Gastroesophageal sphincter (tissue), 4 donors: ENCODE measurements at regions not wholly inside any gene's neighbourhood (a gene's known extent, or its start where the extent isn't known, plus 50 kb on each side); places are given as distances from the start of the nearest gene placed in this dataset.

Source experiments
- ATAC-seq: fragments of 150-250 bp; one replicate; pipeline ENCODE4 v1.9.1; 2016; ENCODE audit warnings: mild to moderate bottlenecking, moderate library complexity
- H3K27ac ChIP-seq, 4 donors: fragments of 200-600 bp; sonication (generic) in 3 of 4; 1 replicate in 3 of 4; 2 replicates in 1 of 4; pipeline ENCODE4 v1.5.1; 2016 to 2019
- H3K27me3 ChIP-seq: fragments of 200-600 bp; sonication (generic); one replicate; pipeline ENCODE4 v1.5.1; 2019
- H3K36me3 ChIP-seq, 2 donors: fragments of 200-600 bp; sonication (generic); one replicate each; pipeline ENCODE4 v1.5.1; 2019; ENCODE audit warnings: control low read depth in 1 of 2
- H3K4me1 ChIP-seq, 3 donors: fragments of 200-600 bp; sonication (generic); 1 replicate in 2 of 3; 2 replicates in 1 of 3; pipeline ENCODE4 v1.5.1; 2016 to 2019; ENCODE audit warnings: control low read depth in 2 of 3
- H3K4me3 ChIP-seq, 2 donors: fragments of 200-600 bp; sonication (generic); one replicate each; pipeline ENCODE4 v1.5.1; 2019; ENCODE audit warnings: mild to moderate bottlenecking in 1 of 2, moderate library complexity in 1 of 2
- H3K9me3 ChIP-seq, 3 donors: fragments of 200-600 bp; sonication (generic); one replicate each; pipeline ENCODE4 v1.5.1; 2017 to 2019; ENCODE audit warnings: control low read depth in 2 of 3
- EP300 ChIP-seq: sonication (generic); formaldehyde crosslinking; IDR thresholded peaks from one replicate; pipeline ENCODE4 v1.6.1; 2017; ENCODE audit warnings: antibody characterized with exemption, mild to moderate bottlenecking
- POLR2A ChIP-seq, 2 donors: fragments of 450-650 bp; IDR thresholded peaks; one replicate each; pipeline ENCODE4 v1.6.1; 2017; ENCODE audit warnings: antibody characterized with exemption in 2 of 2, mild to moderate bottlenecking in 2 of 2, moderate library complexity in 1 of 2
- POLR2AphosphoS5 ChIP-seq: sonication (generic); formaldehyde crosslinking; IDR thresholded peaks from one replicate; pipeline ENCODE4 v1.6.1; 2017; ENCODE audit warnings: antibody characterized with exemption
- WGBS, 2 donors: methylation state at CpG; one replicate each; pipeline ENCODE4 v1.1.5; 2018; ENCODE audit warnings: low coverage in 1 of 2; 5-methylcytosine and 5-hydroxymethylcytosine counted together
- TF ChIP-seq, protein P1 (sequence below), 4 experiments: fragments of 200-600 bp in 2 of 4; fragments of 450-650 bp in 2 of 4; sonication (generic) in 1 of 4; IDR thresholded peaks; one replicate each; pipeline ENCODE4 v1.5.1; 2017 to 2019; ENCODE audit warnings: antibody characterized with exemption in 4 of 4, mild to moderate bottlenecking in 2 of 4, moderate library complexity in 2 of 4

DNA sequence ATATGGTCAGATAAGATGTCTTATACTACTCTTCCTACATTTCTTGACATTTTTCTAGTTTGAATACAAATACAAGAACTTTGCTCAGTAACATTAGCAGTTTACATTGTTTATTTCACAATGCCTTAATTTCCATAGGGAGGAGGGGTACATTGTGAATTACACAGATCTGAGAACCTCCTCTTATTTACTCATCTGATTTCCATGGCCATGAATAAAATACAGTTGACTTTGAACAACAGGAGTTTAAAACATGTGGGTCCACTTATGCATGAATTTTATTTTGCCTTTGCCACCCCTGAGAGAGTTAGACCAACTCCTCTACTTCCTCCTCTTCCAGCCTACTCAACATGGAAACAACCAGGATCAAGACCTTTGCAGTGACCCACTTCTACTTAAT lies 67.7 kb downstream of the MGST1 start:
- H3K36me3 ChIP-seq: no peaks in the 10 kb centered on the region
- H3K27me3 ChIP-seq: no peaks in the 10 kb centered on the region
- H3K4me1 ChIP-seq: no peaks in the 10 kb centered on the region
- no peak overlapping the region for H3K4me3 ChIP-seq
- no peaks in the 10 kb centered on the region for H3K9me3 ChIP-seq
- no peak overlapping the region for H3K27ac ChIP-seq
- no peak for TF ChIP-seq POLR2AphosphoS5
- no peak for TF ChIP-seq POLR2A (IDR thresholded peaks at IDR 0.05)
- TF ChIP-seq, protein P1, sequence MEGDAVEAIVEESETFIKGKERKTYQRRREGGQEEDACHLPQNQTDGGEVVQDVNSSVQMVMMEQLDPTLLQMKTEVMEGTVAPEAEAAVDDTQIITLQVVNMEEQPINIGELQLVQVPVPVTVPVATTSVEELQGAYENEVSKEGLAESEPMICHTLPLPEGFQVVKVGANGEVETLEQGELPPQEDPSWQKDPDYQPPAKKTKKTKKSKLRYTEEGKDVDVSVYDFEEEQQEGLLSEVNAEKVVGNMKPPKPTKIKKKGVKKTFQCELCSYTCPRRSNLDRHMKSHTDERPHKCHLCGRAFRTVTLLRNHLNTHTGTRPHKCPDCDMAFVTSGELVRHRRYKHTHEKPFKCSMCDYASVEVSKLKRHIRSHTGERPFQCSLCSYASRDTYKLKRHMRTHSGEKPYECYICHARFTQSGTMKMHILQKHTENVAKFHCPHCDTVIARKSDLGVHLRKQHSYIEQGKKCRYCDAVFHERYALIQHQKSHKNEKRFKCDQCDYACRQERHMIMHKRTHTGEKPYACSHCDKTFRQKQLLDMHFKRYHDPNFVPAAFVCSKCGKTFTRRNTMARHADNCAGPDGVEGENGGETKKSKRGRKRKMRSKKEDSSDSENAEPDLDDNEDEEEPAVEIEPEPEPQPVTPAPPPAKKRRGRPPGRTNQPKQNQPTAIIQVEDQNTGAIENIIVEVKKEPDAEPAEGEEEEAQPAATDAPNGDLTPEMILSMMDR (IDR thresholded peaks at IDR 0.05): no peak
- TF ChIP-seq EP300: no peak
- no peak for ATAC-seq

DNA sequence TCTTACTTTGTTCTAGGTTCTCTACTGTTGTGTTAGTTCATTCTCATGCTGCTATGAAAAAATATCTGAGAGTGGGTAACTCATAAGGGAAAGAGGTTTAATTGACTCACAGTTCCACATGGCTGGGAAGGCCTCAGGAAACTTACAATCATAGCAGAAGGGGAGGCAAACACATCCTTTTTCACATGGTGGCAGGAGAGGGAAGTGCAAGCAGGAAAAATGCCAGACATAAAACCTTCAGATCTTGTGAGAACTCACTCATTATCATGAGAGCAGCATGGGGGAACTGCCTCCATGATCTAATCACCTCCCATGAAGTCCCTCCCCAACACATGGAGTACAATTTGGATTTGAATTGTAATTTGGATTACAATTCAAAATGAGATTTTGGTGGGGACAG lies 69.6 kb downstream of the MGST1 start:
- Histone ChIP-seq H3K27ac (no peak overlapping the region), H3K36me3 (no peaks in the 10 kb centered on the region), H3K9me3 (no peaks in the 10 kb centered on the region), H3K4me1 (no peaks in the 10 kb centered on the region), H3K27me3 (no peaks in the 10 kb centered on the region), H3K4me3 (no peak overlapping the region)
- no peak for ATAC-seq
- no peak for TF ChIP-seq POLR2A (IDR thresholded peaks at IDR 0.05)
- no peak for TF ChIP-seq POLR2AphosphoS5
- TF ChIP-seq, protein P1 (IDR thresholded peaks at IDR 0.05): no peak

DNA sequence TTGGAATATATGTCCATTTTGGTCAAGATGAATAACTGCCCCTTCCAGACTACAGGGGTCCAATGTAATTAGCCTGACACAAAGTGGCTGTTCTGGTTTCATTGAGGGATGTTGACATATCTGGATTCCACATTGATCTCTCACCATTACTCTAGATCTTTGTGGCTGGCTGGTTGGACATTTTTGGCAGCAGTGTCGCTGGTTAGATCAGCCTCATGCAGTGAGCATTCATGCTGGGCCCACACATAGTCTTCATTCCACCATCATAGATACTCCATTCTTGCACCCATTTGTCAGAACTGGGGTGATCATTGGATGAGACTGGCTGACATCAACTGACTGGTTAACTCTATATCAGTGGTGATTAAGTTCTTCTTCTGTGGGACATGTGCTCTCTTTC lies 74.4 kb downstream of the MGST1 start:
- Histone ChIP-seq H3K4me3 (no peak overlapping the region), H3K27ac (no peak overlapping the region), H3K36me3 (no peaks in the 10 kb centered on the region), H3K4me1 (no peaks in the 10 kb centered on the region), H3K27me3 (no peaks in the 10 kb centered on the region), H3K9me3 (peaks cover 0 to 8% (median 0%) of the 10 kb centered on the region in 3 donors)
- no peak for ATAC-seq
- 80 to 88% methylated on average over 1 of the region's 1 CpG for WGBS, 2 donors
- TF ChIP-seq POLR2AphosphoS5 (no peak), EP300 (no peak), POLR2A (IDR thresholded peaks at IDR 0.05) (no peak)
- TF ChIP-seq, protein P1 (IDR thresholded peaks at IDR 0.05): no peak

DNA sequence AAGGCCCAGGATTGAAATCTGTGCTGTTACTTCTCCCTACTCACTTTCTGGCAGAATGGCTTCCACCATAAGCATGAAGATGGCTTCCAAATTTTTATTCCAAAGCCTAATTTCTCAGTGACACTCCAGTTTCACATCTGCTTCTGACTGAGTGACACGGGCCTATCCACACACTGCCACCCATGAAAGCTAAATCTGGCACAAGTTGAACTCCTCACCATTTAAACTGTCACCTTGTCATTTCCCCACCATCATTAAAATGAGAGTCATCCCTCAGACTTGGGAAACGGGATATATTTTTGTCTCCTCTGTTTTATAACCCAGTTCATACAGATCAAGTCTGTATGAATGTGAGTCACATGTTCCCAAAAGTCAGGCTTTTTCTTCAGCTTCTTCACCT lies 77.1 kb downstream of the MGST1 start:
- no peak for ATAC-seq
- H3K4me1 ChIP-seq: no peaks in the 10 kb centered on the region
- H3K36me3 ChIP-seq: no peaks in the 10 kb centered on the region
- H3K27me3 ChIP-seq: no peaks in the 10 kb centered on the region
- no peak overlapping the region for H3K4me3 ChIP-seq
- 55 to 100% methylated on average over 1 to 2 of the region's 2 CpGs for WGBS, 2 donors
- peaks cover 0 to 8% (median 0%) of the 10 kb centered on the region in 3 donors for H3K9me3 ChIP-seq
- no peak overlapping the region for H3K27ac ChIP-seq
- TF ChIP-seq POLR2A (IDR thresholded peaks at IDR 0.05) (no peak), EP300 (no peak), POLR2AphosphoS5 (no peak)
- TF ChIP-seq, protein P1 (IDR thresholded peaks at IDR 0.05): no peak

DNA sequence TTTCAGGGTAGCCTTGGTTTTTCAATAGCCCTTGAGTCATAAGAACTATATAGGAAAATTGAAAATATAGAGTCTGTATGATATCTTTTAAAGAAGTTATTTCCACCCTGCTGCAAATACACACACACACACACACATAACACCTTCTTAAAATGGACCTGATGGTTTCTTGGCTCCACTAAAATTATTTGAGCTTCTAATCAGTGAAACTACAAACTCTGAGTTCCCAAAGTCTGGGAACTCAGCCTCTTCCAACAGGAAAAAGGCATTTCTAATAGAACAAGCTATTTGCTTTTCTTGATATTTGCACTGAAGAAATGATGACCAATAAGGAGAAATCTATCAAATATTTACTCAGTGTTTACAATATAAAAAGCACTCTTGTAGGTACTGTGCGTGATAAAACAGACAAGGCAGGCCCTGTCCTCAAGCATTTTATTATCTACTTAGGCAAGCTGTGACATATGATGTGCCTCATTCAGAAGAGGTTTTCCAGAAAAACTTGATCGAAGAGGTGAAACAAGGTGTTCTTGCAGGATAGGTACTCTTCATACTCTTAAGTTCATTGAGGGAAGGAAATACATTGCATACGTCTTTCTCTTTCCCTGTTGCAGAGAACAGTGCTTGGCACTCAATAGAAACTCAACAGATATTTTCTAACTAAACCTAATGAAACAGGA lies 88.6 kb downstream of the MGST1 start:
- ATAC-seq: no peak
- no peak overlapping the region for H3K4me3 ChIP-seq
- no peaks in the 10 kb centered on the region for H3K27me3 ChIP-seq
- no peaks in the 10 kb centered on the region for H3K36me3 ChIP-seq
- no peaks in the 10 kb centered on the region for H3K9me3 ChIP-seq
- 76% methylated on average over 3 of the region's 3 CpGs for WGBS, 2 donors
- H3K27ac ChIP-seq: no peak overlapping the region
- TF ChIP-seq, protein P1 (IDR thresholded peaks at IDR 0.05): no peak
- TF ChIP-seq POLR2A (IDR thresholded peaks at IDR 0.05) (no peak), POLR2AphosphoS5 (no peak), EP300 (no peak)
- H3K4me1 ChIP-seq: no peaks in the 10 kb centered on the region
